Adrenal gland (tissue), 5 donors: ENCODE measurements at regions not wholly inside any gene's neighbourhood (a gene's known extent, or its start where the extent isn't known, plus 50 kb on each side); places are given as distances from the start of the nearest gene placed in this dataset.
"Not testable (repeated sequence)": the region's sequence is repeated elsewhere in the genome, so short reads cannot be mapped to it uniquely, and the experiment has no call there.

ENCODE experiments used
- POLR2A ChIP-seq, 2 donors: fragments of 450-650 bp; IDR thresholded peaks; one replicate each; pipeline ENCODE4 v1.6.1; 2017; ENCODE audit warnings: antibody characterized with exemption in 2 of 2, mild to moderate bottlenecking in 2 of 2, moderate library complexity in 1 of 2
- TF ChIP-seq, protein P1 (sequence below), 6 experiments: fragments of 450-650 bp in 4 of 6; fragments of 200-600 bp in 2 of 6; sonication (generic) in 1 of 6; IDR thresholded peaks; 1 replicate in 5 of 6; 2 replicates in 1 of 6; pipeline versions ENCODE4 v1.5.1 to v1.8.0; 2016 to 2021; ENCODE audit warnings: antibody characterized with exemption in 6 of 6, mild to moderate bottlenecking in 2 of 6, moderate library complexity in 1 of 6
- donor health status: DM: no; HTN: no; CAD: no.

DNA sequence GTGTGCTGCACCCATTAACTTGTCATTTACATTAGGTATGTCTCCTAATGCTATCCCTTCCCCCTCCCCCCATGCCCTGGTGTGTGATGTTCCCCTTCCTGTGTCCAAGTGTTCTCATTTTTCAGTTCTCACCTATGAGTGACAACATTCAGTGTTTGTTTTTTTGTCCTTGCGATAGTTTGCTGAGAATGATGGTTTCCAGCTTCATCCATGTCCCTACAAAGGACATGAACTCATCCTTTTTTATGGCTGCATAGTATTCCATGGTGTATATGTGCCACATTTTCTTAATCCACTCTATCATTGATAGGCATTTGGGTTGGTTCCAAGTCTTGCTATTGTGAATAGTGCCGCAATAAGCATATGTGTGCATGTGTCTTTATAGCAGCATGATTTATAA is 316.7 kb downstream of the ACTR3B start:
- TF ChIP-seq, protein P1, sequence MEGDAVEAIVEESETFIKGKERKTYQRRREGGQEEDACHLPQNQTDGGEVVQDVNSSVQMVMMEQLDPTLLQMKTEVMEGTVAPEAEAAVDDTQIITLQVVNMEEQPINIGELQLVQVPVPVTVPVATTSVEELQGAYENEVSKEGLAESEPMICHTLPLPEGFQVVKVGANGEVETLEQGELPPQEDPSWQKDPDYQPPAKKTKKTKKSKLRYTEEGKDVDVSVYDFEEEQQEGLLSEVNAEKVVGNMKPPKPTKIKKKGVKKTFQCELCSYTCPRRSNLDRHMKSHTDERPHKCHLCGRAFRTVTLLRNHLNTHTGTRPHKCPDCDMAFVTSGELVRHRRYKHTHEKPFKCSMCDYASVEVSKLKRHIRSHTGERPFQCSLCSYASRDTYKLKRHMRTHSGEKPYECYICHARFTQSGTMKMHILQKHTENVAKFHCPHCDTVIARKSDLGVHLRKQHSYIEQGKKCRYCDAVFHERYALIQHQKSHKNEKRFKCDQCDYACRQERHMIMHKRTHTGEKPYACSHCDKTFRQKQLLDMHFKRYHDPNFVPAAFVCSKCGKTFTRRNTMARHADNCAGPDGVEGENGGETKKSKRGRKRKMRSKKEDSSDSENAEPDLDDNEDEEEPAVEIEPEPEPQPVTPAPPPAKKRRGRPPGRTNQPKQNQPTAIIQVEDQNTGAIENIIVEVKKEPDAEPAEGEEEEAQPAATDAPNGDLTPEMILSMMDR (IDR thresholded peaks at IDR 0.05), result not testable (repeated sequence)
- TF ChIP-seq POLR2A (IDR thresholded peaks at IDR 0.05), result not testable (repeated sequence)
